SIG-M5 treated with dmso at 0.1 percent for 504 hours (cell line): ENCODE measurements at regions not wholly inside any gene's neighbourhood (a gene's known extent, or its start where the extent isn't known, plus 50 kb on each side); places are given as distances from the start of the nearest gene placed in this dataset.

Experiments
- DNase-seq: peaks from one replicate; lab custom pipeline; 2025; ENCODE audit not compliant: unreplicated experiment; lab: John Stamatoyannopoulos, UW

DNA sequence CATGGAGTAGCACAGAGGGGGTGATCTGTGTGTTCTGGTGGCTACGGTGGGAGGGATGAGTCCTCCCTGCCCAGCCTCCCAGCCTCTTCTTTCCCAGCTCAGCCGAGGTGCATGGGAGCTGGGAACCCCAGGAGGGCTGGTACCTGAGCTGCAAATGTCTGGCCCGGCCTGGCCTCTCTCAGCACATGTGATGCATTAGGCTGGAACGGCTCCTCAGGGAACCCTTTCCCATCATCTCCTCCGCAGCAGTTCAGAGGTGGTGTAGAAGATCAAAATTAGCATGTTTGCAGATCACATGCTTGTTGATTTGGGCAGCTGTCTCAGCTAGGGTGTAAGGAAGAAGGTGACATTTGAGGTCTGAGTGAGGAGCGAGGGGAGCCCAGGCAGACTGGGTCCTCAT lies 126.6 kb downstream of the EMX2 start:
- DNase-seq, result no peak

DNA sequence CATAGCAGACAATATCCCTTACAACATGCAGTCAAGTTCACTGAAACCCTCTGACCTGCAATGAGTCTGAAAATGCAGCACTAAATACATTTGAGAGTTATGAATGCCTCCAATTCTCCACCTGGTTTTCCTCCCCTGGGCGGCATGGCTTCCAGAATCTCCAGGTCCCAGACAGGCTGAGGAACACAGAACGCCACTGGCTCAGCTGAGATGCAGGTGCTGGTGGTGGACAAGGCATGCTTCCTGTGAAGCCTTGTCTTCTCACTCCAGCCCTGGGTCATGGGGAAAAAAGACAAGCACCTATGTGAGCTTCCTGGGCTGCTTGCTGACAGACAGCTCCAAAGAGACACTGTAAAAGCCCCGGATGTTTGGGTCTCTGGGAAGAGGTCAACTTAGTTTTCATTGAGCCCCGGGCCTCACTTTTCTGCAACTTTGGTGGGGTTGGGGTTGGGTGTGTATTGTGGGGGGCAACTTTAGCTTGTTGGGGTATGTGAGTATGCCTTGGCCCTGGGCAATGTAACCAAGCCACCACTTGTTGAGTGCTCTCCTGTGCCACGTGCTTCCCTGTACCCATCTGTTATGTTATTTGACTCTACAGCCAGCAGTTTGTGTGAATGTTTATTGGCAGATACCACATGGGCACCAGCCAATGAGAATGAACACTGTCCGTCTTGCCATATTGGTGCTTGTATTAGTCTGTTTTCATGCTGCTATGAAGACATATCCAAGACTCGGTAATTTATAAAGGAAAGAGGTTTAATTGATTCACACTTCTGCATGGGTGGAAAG lies 127.8 kb downstream of the EMX2 start:
- no peak for DNase-seq

DNA sequence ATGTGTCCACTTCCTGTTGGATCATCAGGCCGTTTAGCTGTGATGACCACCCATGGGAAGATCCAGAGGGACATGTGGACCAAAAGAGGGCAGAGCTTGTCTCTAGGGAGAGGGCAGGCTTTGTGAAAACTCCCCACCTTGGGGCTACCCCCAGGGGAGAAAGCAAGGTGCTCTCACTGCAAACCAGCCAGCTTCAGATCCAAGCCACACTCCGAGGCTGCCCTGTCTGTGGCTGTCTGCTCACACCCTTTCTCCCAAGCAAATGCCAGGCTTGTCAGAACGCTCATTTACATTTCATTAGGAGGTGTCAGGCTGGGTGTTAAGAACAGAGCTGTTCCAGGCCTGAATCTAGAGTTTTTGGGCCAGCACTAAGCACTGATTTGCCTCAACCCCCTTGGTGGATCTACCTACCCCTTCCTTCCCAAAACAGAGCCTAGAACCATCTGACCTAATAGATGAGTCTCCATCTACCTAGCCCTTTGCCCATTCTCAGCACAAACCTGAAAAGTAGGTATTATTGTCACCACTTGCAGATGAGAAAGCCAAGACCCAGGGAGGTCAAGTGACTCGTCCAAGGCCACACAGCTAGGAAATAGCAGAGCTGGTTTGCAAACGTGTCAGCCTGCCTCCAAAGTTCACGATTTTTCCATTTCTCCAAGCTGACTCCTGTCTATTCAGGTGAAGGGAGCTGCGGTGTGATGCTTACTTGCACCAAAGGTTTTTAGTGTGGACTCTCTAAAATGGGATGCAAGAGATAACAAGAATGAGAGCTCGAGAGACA lies 130.9 kb downstream of the EMX2 start:
- DNase-seq, result no peak

DNA sequence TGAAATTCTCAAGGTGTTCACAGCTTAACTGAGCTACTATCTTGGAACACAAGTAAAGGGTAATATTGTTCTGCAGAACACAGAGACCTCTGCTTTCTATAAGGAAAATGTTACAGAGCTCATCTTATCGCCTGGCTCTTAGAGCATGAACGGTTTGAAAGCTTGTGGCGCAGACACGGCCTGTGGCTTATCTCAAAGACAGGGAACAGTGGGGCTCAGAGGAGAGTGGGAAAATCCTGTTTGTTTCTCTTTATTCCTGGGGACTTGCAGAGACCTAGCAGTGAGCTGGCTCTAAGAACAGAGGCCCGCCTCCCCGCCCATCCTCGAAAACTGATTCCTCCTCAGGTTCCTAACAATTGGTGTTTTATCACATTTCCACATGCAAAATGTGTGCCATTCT lies 131.7 kb downstream of the EMX2 start:
- no peak for DNase-seq

DNA sequence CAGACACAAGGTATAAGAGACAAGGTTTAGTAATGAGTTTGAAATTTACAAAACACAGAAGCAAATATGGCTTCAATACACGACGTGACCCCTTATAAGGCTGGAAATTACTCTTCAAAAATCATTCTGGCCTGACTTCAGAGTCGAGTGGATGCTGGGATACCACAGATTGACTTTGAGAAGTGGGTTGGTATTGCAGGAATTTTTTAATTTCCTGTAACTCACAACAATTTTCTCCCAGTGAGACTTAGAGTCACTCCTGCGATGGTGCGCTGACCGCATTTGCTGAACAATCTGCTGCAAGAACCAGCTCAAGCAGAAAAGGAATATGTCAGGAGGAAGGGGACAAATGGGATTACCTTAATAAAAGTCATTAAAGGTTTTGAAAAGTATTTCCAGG lies 132.1 kb downstream of the EMX2 start:
- DNase-seq, result no peak

DNA sequence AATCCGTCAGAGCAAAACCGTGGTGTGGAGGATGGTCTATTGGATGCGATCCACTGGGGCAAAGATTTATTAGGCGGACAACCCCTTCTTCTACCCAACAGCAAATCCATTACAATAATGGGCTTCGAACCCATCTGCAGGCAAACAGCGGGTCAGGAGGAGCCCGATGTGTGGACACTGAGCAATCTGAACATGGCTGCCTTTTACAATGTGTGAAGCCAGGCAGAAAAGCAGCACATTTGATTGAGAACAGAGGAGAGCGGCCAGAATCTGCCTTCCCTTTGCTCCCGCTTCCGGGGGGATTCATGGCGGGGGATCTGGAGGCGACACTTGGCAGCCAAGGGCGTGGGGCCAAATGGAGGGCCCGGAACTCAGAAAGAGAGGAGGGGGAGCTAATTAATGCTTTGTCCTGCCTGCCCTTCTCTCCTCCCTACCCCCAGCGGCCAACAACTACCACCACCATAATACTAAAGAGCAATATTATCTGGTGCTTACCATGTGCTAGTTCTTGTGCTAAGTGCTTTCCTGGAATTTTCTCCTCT lies 133.0 kb downstream of the EMX2 start:
- DNase-seq, result no peak

DNA sequence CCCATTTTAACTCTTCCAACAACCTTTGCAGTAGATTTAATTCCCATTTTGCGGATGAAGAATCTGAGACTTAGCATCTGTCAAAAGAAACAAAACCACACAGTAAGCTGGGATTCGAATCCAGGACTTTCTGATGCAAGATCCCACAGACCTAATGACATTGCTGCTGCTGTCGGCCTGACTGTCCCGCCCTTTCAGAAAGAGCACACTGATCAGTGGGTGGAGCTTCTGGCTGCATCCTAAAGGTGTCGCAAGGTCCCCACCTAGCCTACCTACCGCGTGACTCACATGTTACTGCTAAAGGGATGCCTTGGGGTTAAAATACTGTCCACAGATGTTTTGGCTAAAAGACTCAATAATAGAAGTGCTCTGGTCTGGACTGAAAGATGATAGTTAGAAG lies 134.7 kb downstream of the EMX2 start:
- no peak for DNase-seq

DNA sequence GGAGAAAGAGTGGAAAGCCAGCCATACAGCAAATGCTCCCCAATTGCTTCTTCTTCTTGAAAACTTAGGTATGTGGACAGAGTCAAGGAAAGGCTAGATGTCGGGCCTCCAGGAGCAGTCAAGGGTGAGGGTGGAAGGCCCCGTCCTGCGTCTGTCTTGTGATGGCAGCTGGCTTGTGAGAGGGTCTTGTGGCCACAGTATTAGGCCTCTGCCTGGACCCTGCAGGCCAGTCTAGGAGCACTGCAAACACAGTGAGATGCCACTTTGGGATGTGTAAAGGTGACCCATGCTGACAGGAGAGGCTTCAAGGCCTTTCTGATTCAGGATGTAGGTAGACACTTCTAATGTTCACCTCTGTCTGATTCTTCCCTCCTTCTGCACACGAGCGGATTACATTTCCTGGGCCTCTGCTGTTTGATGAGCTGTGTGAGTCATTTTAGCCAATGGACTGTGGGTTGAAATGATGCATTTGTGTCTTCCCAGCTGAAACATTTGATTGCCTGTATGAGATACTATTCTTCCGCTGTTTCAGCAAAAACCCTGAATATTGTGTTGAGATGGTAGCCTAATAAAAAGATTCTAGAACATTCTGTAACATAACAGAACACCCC lies 135.4 kb downstream of the EMX2 start:
- no peak for DNase-seq

DNA sequence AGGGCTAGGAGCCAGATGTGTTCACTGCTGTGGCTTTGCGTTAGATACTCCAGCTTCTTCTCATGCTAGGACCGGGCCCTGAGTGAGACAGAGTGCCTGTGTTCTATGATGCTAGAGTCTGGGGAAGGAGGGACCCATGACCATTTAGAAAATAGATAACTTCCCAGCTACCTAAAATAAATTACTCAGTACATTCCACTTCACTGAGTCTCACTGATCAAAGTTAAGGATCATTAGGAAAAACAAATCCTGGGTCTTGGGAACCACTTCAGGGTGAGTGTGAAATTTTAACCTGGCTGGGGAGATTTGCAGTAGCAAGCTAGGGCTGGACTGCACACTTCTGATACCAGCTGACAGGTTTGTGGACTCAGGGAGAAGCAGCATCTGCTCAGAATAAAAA lies 138.1 kb downstream of the EMX2 start:
- no peak for DNase-seq

DNA sequence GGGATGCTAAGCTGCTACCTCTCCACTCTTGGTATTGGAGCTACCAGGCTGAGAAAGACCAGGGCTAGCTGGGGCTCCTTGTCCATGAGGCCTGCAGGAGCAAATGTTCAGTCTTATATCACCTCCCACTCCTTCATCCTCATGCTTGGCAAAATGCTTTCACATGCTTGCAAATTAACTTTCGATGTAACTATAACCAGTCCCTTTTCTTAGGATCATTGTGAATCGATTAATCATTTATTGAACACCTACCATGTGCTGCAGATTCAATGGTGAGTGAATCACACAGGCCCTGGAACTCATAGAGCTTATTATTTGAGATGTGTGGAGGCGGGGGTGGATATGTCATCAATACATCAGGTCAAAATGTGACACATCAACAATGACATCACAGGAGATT lies 138.6 kb downstream of the EMX2 start:
- no peak for DNase-seq

DNA sequence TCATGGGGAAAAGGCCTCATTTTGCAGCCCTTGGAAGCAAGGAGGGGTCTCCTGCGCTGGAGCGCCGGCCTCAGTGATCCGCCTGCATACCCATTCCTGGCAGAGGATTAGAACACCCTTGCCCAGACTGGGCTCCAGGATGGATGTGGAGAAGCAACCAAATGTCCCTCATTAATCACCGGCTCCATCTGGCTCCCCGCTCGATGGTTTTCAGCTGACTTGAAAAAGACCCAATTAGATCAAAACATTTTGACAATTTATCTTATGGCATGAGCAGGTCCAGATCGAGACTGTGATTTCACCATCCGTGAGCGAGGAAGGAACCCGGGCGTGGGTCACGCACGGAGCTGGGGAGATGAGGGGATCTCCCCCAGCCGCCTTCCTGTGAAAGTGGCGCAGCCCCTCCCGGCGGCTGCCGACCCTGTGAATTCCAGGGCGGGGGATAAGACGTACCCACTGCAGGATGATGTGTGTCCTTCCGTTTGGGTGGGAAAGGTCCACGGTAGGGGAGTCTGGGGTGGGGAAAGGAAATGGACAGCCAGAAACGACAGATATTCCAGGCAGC lies 141.6 kb downstream of the EMX2 start:
- no peak for DNase-seq

DNA sequence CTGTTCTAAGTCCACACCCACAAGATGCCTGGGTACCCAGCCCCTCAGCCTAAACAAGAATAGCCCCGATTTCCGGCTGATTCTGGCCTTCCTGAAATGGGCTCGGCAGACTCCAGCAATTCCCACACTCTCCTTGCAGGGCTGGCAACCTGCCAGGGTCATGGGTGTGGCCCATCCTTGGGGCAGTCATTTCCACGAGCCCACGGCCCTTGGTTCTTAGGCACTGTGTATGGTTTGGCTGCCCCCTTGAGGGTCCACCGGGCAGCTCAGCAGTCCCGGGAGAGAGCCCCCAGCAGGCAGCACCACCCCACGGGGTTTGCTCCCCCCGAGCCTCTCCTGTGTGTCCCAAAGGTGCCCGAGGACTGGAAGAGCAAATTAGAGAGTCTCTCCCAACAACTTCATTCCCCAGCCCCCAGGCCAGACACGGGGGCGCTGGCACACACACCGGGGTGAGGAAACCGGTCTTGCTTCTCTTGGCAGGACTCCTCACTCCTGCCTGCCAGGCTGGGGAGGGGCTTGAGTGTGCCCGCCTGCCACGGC lies 142.2 kb downstream of the EMX2 start:
- peak; percentile 10 for DNase-seq

DNA sequence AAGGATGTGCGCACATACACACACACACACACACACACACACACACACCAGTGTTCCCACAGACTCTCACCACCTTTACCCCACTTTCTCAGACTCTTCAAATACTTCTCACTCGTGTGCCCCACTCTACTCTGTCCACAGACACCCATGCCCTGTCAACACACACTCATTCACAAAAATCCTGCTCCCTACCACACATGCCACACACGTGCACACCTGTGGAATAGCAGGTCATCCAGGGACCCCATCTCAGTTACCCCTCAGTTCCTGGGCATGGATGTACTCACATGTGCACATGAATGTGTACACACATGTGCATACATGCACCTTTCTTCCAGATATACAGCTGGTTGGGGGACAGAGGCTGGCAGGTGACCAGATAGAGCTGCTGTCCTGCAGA lies 142.9 kb downstream of the EMX2 start:
- no peak for DNase-seq

DNA sequence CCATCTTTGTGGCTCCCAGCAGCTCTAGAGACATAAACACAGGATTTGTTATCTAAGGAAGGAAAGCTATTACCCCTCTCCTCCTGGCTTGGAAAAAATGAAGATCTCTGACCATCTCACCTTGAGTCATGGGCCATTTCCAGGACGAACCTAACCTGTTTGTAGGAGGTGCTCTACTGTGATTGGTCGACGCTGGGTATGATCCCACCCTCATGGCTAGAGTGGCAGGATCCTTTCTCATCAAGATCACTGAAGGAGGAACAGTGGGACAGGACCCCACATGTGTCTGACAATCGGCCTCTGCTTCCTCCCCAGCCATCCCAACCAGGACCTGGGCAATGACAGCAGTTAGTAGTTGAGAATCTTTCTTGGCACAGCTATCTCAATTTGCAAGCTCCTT lies 144.1 kb downstream of the EMX2 start:
- peak; percentile 5 for DNase-seq

DNA sequence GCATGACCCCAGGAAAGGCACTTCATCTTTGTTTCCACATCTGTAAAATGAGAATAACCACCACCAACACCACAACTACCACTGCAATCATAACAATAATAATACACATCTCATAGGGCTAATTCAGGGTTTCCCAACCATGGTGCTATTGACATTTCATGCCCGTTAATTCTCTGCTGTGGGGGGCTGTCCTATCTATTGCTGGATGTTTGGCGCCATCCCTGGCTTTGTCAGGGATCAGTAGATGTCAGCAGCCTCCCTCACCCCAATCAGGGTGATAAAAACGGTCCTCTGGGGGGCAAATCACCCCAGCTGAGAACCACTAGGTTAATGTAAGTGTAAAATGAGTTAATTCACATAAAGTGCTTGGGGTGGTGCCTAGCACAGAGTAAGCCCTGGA lies 145.8 kb downstream of the EMX2 start:
- DNase-seq, result no peak

DNA sequence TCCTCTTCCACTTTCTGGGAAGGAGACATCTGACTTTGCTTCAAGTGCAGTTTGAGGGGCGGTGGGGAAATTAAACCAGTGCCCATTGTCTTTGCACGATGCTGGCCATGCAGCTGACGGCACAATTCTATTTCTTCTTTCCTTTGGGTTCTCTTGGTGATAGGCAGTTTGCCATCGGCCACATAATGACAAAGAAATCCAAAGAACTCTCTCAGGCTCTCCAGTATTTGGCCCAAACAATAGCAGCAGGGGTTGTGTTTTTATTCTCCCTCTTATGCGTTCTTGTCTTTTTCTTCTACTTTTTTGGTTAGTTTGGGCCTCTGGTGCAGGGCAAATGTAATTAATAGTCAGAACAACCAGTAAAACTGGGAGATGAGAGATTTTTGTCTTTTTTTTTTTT lies 147.0 kb downstream of the EMX2 start:
- no peak for DNase-seq

DNA sequence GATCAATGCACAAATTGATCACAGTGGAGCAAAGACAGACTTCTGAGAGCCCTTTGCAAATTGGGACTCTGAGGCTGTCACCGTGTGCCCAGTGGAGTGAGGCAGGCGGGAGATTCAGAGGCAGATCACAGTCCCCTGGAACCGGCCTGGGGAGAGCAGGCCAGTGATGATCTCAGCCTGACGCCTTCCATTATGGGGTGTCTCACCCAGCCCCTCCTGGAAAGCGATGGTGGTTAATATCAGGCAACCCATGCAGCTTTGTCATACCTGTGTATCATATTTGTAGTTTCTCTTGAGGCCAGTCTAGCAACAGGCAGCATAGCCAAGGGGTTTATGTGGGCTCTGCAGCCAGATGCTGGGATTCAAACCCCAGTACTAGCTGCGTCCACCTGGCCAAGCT lies 147.8 kb downstream of the EMX2 start:
- no peak for DNase-seq

DNA sequence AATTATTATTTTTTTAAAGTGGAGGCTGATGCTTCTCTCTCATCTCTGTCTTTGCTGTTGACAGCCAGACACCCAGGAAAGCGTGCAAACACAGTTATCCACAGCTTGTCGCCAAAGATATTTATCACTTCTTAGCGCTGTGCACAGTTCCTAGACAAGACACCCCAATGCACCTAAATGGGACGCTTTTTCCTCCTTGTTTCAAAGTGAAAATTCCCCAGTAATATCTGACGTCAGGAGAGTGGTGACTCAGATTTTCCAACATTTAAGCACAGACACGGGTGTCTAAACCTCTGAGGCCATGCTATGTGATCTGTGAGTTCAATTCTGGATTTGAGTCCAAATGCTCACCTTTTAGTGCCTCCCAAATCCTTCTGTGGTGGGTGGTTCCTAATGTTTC lies 151.6 kb downstream of the EMX2 start:
- no peak for DNase-seq

DNA sequence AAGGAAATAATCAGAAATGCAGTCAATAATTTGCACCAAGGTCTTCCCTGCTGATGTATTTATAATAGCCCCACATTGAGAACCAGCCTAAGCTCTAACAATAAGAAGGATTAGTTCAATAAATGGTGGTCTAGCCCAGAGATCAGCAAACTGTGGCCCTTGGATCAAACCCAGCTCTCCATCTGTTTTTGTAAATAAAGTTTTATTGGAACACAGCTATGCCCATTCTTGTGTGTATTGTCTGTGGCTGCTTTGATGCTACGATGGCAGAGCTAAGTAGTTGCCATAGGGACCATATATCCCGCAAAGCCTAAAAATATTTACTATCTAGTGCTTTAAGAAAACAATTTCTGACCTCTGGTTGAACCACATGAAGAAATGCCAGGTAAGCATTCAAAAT lies 154.9 kb downstream of the EMX2 start:
- DNase-seq, result no peak

DNA sequence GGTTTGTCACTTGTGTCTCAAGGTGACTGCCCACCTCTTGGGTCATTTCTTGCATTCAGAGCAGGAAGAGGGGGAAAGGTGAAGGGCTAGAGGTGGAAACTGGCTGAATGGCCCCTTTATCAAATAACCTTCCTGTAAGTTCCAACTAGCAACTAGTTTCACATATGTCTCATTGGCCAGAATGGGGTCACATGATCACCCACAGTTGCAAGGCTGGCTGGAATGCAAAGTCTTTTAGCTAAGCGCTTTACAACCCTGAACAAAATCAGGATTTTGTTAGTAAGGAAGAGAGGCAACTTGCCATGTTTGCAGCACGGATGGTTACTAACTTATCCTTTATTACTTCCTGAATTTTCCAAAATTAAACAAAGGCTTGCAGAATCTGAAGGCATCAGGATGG lies 156.3 kb downstream of the EMX2 start:
- no peak for DNase-seq

DNA sequence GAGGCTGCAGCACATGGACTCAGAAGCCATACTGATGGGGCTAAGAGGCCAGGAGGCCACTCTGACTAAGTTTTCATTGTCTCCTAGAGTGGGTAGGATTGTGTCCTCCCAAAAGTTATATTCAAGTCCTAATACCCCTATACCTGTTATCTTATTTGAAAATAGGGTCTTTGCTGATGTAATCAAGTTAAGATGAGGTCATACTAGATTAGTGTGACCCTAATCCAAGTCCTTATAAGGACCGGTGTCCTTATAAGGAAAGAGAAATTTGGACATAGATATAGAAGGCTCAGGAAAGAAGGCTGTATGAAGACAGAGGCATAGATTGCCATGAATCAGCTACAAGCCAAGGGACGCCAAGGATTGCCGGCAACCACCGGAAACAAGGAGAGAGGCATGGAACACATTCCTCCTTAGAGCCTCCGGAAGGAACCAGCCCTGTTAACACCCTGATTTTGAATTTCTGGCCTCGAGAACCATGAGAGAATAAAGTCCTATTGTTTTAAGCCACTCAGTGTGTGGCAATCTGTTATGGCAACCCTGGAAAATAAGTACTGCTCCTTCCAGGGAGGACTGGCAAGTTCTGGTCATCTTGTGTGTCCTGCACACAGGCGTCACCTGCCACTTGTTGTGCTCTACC lies 157.0 kb downstream of the EMX2 start:
- no peak for DNase-seq
